ENCODE measurements at regions not wholly inside any gene's neighbourhood (a gene's known extent, or its start where the extent isn't known, plus 50 kb on each side); places are given as distances from the start of the nearest gene placed in this dataset.
A peak's percentile ranks its signal among the peaks of the same experiment; 100 is the strongest.

GRCh38 chr2:236658974-236659757 is 89.5 kb downstream of the ACKR3 start:
- Histone ChIP-seq H3K27me3 (ENCODE audit: control insufficient read depth in 3 of 3, insufficient read depth in 3 of 3, low read length in 2 of 3) (no peaks in the 10 kb centered on the region), H3K9me3 (ENCODE audit: control insufficient read depth in 4 of 4, insufficient read depth in 3 of 4, low read length in 3 of 4) (no peaks in the 10 kb centered on the region), H3K9ac (ENCODE audit: insufficient read depth in 1 of 2, low read length in 2 of 2) (no peak overlapping the region), H3K4me1 (ENCODE audit: control insufficient read depth in 5 of 5, insufficient read depth in 5 of 5, low read length in 5 of 5) (peaks cover 0 to 35% (median 18%) of the 10 kb centered on the region in 5 donors), H3K36me3 (ENCODE audit: control insufficient read depth in 4 of 4, insufficient read depth in 4 of 4, low read length in 4 of 4) (no peaks in the 10 kb centered on the region), H3K4me3 (no peak overlapping the region), H3K27ac (ENCODE audit: low read depth in 1 of 2, low read length in 1 of 2) (no peak overlapping the region)
- ATAC-seq (ENCODE audit: insufficient read depth, low FRiP score): no peak
- 87 to 88% methylated on average over 16 of the region's 16 CpGs for WGBS, 2 donors
- TF ChIP-seq, protein P1, sequence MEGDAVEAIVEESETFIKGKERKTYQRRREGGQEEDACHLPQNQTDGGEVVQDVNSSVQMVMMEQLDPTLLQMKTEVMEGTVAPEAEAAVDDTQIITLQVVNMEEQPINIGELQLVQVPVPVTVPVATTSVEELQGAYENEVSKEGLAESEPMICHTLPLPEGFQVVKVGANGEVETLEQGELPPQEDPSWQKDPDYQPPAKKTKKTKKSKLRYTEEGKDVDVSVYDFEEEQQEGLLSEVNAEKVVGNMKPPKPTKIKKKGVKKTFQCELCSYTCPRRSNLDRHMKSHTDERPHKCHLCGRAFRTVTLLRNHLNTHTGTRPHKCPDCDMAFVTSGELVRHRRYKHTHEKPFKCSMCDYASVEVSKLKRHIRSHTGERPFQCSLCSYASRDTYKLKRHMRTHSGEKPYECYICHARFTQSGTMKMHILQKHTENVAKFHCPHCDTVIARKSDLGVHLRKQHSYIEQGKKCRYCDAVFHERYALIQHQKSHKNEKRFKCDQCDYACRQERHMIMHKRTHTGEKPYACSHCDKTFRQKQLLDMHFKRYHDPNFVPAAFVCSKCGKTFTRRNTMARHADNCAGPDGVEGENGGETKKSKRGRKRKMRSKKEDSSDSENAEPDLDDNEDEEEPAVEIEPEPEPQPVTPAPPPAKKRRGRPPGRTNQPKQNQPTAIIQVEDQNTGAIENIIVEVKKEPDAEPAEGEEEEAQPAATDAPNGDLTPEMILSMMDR (IDR thresholded peaks at IDR 0.05; ENCODE audit: control extremely low read depth, extremely low read depth): no peak
- DNase-seq: no peak

- H3K4me3 ChIP-seq: no peak overlapping the region
- H3K4me1 ChIP-seq (ENCODE audit: control insufficient read depth in 5 of 5, insufficient read depth in 5 of 5, low read length in 5 of 5): peaks cover 0 to 35% (median 18%) of the 10 kb centered on the region in 5 donors
- H3K9ac ChIP-seq (ENCODE audit: insufficient read depth in 1 of 2, low read length in 2 of 2): no peak overlapping the region
- 61 to 67% methylated on average over 5 of the region's 5 CpGs for WGBS, 2 donors
- H3K27ac ChIP-seq (ENCODE audit: low read depth in 1 of 2, low read length in 1 of 2): no peak overlapping the region
- H3K9me3 ChIP-seq (ENCODE audit: control insufficient read depth in 4 of 4, insufficient read depth in 3 of 4, low read length in 3 of 4): no peaks in the 10 kb centered on the region
- TF ChIP-seq, protein P1 (IDR thresholded peaks at IDR 0.05; ENCODE audit: control extremely low read depth, extremely low read depth): no peak
- H3K36me3 ChIP-seq (ENCODE audit: control insufficient read depth in 4 of 4, insufficient read depth in 4 of 4, low read length in 4 of 4): no peaks in the 10 kb centered on the region
- ATAC-seq (ENCODE audit: insufficient read depth, low FRiP score) (no peak), DNase-seq (peak in 2 of 3 donors; percentile 34 to 53)
- no peaks in the 10 kb centered on the region for H3K27me3 ChIP-seq (ENCODE audit: control insufficient read depth in 3 of 3, insufficient read depth in 3 of 3, low read length in 2 of 3)
These were observed 90.1 kb downstream of the ACKR3 start for GRCh38 chr2:236659758-236660150.

DNA sequence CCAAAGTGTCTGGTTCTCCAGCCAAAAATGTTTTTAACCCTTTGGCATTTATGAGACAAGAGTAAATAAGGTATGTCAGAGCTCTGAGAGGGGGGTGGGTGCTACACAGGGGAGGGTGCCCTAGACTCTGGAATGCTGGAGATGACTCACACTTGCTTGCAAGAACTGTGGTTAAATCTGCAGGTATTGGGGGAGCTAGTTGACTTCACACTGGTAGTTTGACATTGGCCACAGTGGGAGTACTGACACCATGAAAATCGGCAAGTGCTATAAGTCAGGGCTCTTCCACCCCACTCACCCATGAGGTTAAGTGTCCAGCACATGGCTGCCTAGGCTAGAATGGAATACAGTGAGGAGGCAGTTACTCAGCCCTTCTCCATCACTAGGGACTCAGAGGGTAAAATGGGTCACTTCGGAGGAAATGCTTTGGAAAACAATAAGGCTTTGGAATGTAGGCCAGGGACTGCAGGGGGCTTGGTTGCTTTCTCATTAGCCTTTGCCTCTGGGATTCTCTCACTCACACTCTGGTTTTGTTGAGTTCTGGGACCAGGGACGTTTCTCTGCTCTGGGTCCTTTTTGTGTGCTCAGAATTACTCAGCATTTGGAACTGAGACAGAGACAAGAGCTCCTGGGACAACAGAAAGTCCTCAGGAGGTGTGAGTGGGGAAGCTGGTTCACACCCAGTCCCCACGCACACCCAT is 91.6 kb downstream of the ACKR3 start:
- H3K27ac ChIP-seq (ENCODE audit: low read depth in 1 of 2, low read length in 1 of 2): peak overlapping the region in 1 of 2 donors; percentile 49
- 54 to 60% methylated on average over 4 of the region's 4 CpGs for WGBS, 2 donors
- no peaks in the 10 kb centered on the region for H3K27me3 ChIP-seq (ENCODE audit: control insufficient read depth in 3 of 3, insufficient read depth in 3 of 3, low read length in 2 of 3)
- H3K9ac ChIP-seq (ENCODE audit: insufficient read depth in 1 of 2, low read length in 2 of 2): no peak overlapping the region
- no peaks in the 10 kb centered on the region for H3K36me3 ChIP-seq (ENCODE audit: control insufficient read depth in 4 of 4, insufficient read depth in 4 of 4, low read length in 4 of 4)
- H3K9me3 ChIP-seq (ENCODE audit: control insufficient read depth in 4 of 4, insufficient read depth in 3 of 4, low read length in 3 of 4): peaks cover 0 to 2% (median under 1%) of the 10 kb centered on the region in 4 donors
- H3K4me3 ChIP-seq: no peak overlapping the region
- no peak for DNase-seq
- peaks cover 0 to 35% (median 18%) of the 10 kb centered on the region in 5 donors for H3K4me1 ChIP-seq (ENCODE audit: control insufficient read depth in 5 of 5, insufficient read depth in 5 of 5, low read length in 5 of 5)
- TF ChIP-seq, protein P1 (IDR thresholded peaks at IDR 0.05; ENCODE audit: control extremely low read depth, extremely low read depth): no peak
- ATAC-seq (ENCODE audit: insufficient read depth, low FRiP score): no peak
